DMS53 treated with DMSO at 0.1 percent for 48 hours (cell line): ENCODE measurements at regions not wholly inside any gene's neighbourhood (a gene's known extent, or its start where the extent isn't known, plus 50 kb on each side); places are given as distances from the start of the nearest gene placed in this dataset.
"Not testable (repeated sequence)": the region's sequence is repeated elsewhere in the genome, so short reads cannot be mapped to it uniquely, and the experiment has no call there.

Source experiments
- DNase-seq: peaks from one replicate; lab custom pipeline; 2025; ENCODE audit not compliant: unreplicated experiment; lab: John Stamatoyannopoulos, UW

GRCh38 chr2:52416340-52416739, 1351.3 kb upstream of the CHAC2 start:
- DNase-seq, result peak; percentile 4

DNA sequence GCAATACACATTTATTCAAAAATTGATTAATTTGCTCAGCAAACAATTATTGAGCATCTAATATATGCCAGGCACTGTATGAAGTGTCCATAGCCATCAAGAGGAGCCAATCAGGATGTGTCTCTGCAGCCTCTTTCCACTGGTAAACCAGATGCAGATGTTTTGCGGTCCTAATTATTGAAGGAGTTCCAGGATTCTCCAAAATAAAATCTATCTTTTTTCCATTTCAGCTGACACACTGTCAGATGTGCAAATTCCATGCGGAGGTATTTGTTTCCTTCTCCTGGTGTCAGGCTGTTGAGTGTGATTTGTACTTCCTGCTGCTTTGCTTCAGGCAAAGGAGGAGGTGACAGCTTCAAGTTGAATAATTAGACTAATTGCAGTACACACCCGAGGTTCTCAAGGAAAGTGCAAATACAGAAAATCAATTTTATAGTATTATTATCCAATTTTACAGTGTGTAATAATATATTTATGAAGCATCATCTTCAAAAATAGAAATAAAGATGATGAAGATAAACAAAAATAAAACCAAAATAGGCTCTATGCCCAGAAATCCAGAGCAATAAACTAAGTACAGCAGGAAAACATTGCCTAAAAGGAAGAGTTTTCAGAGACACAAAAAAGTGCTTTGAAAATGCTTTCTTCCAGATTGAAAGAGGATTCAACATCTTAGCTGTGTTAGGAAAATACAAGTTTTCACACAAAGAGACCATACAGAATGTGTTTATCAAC, 1352.9 kb upstream of the CHAC2 start:
- no peak for DNase-seq

- DNase-seq, result not testable (repeated sequence)
Measured at GRCh38 chr2:52409308-52410118, 1358.1 kb upstream of the CHAC2 start.

DNA sequence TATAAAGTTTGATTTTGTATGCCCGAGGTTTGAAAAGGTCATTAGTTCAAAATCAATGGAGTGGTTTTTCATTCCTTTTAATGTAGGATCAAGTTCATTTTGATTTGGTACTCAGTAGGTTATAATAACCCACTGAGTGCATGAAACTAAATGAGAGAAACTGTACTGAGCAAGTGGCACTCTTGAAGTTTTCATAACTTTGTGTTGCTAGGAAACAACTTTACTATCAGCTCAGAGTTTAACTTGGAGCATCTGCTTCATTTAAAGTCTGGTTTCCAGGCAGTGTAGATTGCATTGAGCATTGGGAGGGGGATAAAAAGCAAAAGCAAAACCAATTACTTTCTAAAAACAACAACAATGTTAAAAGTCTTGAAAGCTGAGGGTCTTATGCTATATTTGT, 1361.6 kb upstream of the CHAC2 start:
- no peak for DNase-seq

DNA sequence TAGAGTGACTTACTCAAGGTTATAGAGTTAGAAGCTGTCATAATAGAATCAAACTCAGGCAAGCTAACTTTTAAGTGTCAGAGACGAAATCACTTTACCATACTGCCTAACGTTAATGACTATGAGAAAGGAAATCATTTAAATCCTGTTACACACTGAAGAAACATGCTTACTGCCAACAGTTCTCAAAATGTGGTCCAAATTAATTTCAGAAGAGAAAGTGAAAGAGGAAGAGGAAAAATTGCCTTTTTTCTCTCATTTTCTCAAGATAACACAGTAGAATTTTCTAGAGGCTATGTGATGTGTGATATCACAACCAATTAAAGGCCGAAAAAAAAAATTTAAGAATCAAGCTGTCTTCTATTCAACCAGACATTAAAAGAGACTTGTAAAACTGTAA, 1362.7 kb upstream of the CHAC2 start:
- DNase-seq, result no peak

GRCh38 chr2:52404046-52404445, 1363.6 kb upstream of the CHAC2 start:
- DNase-seq, result no peak

DNA sequence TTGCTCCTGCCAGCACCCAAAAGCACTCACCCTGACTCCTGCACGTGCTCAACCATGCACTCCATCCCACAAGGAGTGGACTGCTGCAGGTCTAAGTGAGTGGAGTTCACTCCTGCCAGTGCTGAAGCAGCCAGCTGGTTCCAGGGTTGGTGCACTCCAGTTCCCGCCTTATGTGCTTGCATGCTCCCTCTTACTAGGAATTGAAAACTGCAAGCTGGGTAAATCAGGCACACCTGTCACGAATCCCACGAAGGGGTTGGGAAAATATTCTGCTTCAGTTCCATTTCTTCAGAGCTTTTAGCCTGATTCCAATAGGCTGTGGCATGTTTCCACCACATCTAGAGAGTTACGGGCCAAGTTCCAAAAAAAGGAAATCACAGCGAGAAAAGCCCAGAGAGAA, 1365.5 kb upstream of the CHAC2 start:
- DNase-seq, result no peak

DNA sequence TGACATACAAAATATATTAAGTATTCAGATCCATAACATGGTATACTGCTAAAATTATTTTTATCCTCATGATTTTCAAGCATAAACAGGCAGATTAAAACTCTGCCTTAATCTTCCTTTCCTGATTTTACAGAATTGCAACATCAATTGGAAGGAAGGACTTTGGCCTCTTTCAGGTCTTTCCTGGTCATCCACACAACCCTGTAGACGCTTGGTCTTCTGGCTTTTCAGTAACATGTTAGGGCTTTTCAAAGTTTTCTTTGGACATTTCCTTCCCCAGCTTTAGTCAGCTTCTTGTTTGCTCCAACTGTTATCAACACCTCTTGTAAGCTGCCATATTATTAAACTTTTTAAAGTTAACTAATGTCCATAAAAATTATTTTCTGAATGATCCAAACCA, 1364.9 kb upstream of the NRXN1 start:
- DNase-seq, result no peak

GRCh38 chr2:52395912-52396311, 1364.0 kb upstream of the NRXN1 start:
- no peak for DNase-seq

GRCh38 chr2:52391621-52392020, 1359.7 kb upstream of the NRXN1 start:
- DNase-seq, result no peak

DNA sequence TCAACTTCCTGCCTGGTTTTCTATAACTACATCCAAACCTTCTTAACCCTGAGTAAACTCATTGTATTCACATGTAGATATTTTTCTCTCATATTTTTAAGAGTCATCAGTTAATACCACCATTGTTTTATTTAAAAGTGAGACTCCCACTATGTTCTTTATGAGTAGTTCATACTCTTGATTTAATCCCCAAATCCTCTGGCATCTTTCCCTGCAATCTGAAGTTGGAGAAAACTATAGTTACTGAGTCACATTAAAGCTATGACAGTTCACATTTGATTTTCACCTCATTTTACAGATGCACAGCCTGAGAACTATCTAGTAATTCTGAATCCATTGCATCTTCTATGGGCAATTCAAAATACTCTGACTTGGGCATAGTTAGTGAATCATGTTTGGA, 1358.7 kb upstream of the NRXN1 start:
- no peak for DNase-seq

GRCh38 chr2:52387937-52388590, 1356.1 kb upstream of the NRXN1 start:
- no peak for DNase-seq

GRCh38 chr2:52386433-52387030, 1354.6 kb upstream of the NRXN1 start:
- peak; percentile 65 for DNase-seq

DNA sequence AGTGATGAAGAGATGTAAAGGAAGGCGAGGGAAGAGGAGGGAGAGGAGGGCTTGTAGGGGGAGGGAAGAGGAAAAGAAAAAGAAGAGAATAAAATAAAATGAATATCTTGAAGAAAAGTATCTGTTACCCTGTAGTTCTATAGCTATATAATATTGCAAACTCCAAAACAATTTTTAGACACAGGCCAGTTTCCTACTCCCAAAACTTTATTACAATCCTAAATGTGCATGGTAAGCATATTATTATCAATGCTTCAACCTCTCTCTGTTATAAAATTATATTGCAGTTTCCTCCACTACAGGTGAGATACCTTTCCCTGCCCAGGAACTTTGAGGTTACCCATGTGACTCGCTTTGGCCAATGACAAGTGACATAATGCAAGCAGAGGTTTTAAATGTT, 1351.6 kb upstream of the NRXN1 start:
- no peak for DNase-seq

DNA sequence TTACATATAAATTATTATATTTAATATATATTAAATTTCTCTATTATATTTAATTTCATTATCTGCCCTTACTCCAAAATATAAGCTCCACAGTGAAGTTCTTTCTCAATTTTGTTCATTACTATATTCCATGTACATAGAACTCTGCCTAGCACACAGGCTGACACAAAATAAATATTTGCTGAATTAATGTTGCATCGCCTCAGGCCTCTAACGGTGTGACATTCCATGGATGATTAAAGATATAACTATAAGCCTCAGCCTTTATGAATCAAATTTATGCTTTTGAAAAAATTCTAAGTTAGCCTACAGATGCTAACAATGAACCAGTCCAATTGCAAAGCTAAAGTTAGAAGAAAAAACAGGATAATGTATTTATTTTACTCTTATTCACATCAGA, 1337.2 kb upstream of the NRXN1 start:
- DNase-seq, result no peak

- DNase-seq, result no peak
Measured at GRCh38 chr2:52368141-52368540, 1336.2 kb upstream of the NRXN1 start.

DNA sequence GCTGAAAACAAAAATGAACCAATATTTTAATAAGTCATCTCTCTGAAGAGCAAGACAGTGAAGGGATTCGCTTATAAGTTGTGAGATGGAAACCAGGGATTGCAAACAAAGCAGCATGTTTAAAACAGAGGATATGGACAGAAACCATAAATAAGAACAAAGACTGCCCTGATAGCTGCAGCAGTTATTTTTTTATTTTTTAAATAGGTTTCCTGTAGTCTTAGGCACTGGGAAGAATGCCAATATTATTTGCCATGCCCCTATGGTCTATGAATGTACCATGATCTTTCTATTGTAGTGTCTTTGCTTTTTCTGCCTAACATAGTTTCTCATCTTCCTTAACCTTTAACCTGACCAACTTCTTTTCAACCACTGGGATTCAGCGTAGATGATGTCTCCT, 1334.0 kb upstream of the NRXN1 start:
- no peak for DNase-seq

GRCh38 chr2:52356556-52356955, 1324.6 kb upstream of the NRXN1 start:
- DNase-seq, result no peak

DNA sequence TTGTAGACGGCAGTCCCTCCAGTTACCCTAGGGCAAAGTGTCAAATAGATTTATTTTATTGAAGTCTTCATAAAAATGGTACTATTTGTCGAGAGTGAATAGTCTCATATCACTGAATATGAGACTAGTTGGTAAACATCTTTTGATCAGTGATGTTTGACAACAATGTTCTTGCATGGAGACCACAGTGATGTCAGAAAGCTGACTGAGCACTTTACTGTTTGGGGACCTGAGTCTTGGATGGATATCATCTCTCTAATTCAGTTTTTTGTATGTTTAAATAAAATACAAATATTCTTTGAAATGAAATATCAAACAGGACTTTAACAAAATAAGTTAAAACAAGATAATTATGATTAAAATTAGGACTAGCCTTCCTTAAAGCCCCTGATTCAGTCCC, 1315.4 kb upstream of the NRXN1 start:
- no peak for DNase-seq

GRCh38 chr2:52345676-52346075, 1313.7 kb upstream of the NRXN1 start:
- no peak for DNase-seq

GRCh38 chr2:52345082-52345481, 1313.2 kb upstream of the NRXN1 start:
- no peak for DNase-seq
